HUES48 (cell line): ENCODE measurements at regions not wholly inside any gene's neighbourhood (a gene's known extent, or its start where the extent isn't known, plus 50 kb on each side); places are given as distances from the start of the nearest gene placed in this dataset.

ENCODE experiments used
- H3K27ac ChIP-seq: one replicate; pipeline ENCODE4 v1.7.0; 2013; ENCODE audit warnings: low read depth, low read length, inconsistent platforms
- H3K27me3 ChIP-seq: 2 replicates; pipeline ENCODE4 v1.6.1; 2013; ENCODE audit warnings: mild to moderate bottlenecking, low read length; ENCODE audit not compliant: control insufficient read depth, insufficient read depth
- H3K36me3 ChIP-seq: 2 replicates; pipeline ENCODE4 v1.6.1; 2013; ENCODE audit warnings: low read length; ENCODE audit not compliant: control insufficient read depth, insufficient read depth
- H3K4me1 ChIP-seq: 2 replicates; pipeline ENCODE4 v1.6.1; 2013; ENCODE audit warnings: mild to moderate bottlenecking, low read length; ENCODE audit not compliant: control insufficient read depth, insufficient read depth
- H3K4me3 ChIP-seq: 2 replicates; pipeline ENCODE4 v1.5.1; 2013; ENCODE audit warnings: mild to moderate bottlenecking, low read depth, low read length
- H3K9ac ChIP-seq: 2 replicates; pipeline ENCODE4 v1.6.1; 2013; ENCODE audit warnings: mild to moderate bottlenecking, low read depth, low read length, moderate library complexity
- H3K9me3 ChIP-seq: 2 replicates; pipeline ENCODE4 v1.6.1; 2013; ENCODE audit warnings: low read length; ENCODE audit not compliant: control insufficient read depth, insufficient read depth

DNA sequence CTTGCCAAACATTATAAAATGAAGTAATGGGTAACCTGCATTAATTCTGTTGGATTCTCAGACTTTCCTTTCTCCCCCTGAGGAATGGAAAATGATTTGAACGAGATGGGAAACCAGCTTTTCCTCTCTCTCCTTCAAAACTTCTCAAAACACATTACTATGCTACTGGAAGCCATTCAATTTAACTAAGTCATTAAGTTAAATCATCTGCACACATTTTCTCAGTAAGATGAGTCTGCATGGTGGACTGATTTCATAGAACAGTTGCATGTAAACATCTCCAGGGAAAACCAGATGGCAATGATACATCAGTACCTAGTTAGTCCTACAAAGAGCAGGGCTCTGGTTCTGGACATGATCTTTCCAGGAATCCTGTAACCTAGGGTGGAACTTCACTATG lies 59.9 kb downstream of the BMP4 start:
- H3K4me1 ChIP-seq, result no peaks in the 10 kb centered on the region
- H3K9ac ChIP-seq, result no peak overlapping the region
- H3K36me3 ChIP-seq, result no peaks in the 10 kb centered on the region
- no peaks in the 10 kb centered on the region for H3K9me3 ChIP-seq
- H3K4me3 ChIP-seq, result no peak overlapping the region
- H3K27ac ChIP-seq, result no peak overlapping the region
- no peaks in the 10 kb centered on the region for H3K27me3 ChIP-seq

DNA sequence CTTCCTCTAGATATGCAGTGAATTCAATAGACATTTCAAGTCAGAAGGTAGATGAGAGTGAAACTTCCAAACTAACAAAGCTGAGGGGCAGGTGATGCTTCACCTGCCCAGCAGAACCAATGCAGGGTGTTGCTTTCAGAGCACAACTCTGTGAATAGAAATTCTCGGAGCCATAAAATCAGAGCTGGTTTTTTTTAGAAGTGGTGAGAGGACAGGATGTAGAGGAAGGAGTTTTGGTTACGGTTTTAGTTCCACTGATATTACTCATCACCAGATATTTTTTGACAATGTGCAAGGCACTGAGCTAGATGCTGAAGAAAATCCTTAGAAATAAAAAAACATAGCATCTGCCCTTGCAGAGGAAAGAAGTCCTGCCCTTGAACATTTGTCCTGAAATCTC lies 62.2 kb downstream of the BMP4 start:
- H3K27ac ChIP-seq, result no peak overlapping the region
- no peaks in the 10 kb centered on the region for H3K27me3 ChIP-seq
- no peaks in the 10 kb centered on the region for H3K36me3 ChIP-seq
- H3K9ac ChIP-seq, result no peak overlapping the region
- H3K9me3 ChIP-seq, result no peaks in the 10 kb centered on the region
- H3K4me3 ChIP-seq, result no peak overlapping the region
- peaks cover 14% of the 10 kb centered on the region for H3K4me1 ChIP-seq

DNA sequence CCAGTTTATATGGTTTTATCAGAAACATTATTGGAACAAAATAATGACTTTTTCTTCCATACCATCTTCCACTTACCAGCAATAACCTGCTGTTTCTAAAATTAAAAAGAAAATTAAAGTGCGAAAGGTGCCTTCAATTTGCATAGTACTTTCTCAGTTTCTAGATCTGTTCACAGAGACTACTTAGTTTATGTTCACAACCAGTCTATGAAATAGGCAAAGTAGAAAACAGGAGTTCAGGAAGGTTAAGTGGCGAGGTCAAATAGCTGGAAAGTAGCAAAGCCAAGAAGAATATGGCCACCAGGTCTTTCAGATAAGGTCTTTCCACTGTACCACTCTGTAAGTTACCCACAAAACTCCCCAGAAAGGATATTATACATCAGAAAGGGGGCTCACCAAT lies 63.3 kb downstream of the BMP4 start:
- peaks cover 14% of the 10 kb centered on the region for H3K4me1 ChIP-seq
- H3K4me3 ChIP-seq, result no peak overlapping the region
- no peak overlapping the region for H3K9ac ChIP-seq
- no peaks in the 10 kb centered on the region for H3K27me3 ChIP-seq
- H3K27ac ChIP-seq, result no peak overlapping the region
- H3K9me3 ChIP-seq, result no peaks in the 10 kb centered on the region
- no peaks in the 10 kb centered on the region for H3K36me3 ChIP-seq

DNA sequence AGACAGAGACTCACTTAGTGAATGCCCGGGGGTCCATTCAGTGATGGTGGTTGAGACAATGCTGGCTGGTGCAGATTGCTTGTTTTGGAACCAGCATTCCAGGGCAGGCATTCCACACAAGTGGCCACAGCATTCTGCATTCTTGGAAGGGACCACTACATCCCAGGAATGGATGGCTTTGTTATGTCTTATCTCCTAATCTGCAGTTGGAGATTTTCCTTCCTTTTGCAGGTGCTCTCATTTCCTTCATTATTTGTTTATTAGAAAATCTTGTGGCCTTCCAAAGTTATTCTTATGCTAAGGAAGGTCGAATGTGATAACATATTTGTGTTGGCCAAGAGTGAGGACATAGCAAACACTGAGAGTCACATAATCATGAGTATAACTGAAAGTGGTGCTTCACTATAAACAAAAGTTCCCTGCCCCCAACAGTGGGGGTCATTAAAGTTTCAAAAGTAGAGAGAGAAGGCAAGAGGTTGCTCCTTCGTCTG lies 66.0 kb downstream of the BMP4 start:
- H3K27me3 ChIP-seq, result no peaks in the 10 kb centered on the region
- H3K36me3 ChIP-seq, result no peaks in the 10 kb centered on the region
- H3K27ac ChIP-seq, result no peak overlapping the region
- peaks cover 14% of the 10 kb centered on the region for H3K4me1 ChIP-seq
- no peak overlapping the region for H3K4me3 ChIP-seq
- H3K9me3 ChIP-seq, result no peaks in the 10 kb centered on the region
- H3K9ac ChIP-seq, result no peak overlapping the region

DNA sequence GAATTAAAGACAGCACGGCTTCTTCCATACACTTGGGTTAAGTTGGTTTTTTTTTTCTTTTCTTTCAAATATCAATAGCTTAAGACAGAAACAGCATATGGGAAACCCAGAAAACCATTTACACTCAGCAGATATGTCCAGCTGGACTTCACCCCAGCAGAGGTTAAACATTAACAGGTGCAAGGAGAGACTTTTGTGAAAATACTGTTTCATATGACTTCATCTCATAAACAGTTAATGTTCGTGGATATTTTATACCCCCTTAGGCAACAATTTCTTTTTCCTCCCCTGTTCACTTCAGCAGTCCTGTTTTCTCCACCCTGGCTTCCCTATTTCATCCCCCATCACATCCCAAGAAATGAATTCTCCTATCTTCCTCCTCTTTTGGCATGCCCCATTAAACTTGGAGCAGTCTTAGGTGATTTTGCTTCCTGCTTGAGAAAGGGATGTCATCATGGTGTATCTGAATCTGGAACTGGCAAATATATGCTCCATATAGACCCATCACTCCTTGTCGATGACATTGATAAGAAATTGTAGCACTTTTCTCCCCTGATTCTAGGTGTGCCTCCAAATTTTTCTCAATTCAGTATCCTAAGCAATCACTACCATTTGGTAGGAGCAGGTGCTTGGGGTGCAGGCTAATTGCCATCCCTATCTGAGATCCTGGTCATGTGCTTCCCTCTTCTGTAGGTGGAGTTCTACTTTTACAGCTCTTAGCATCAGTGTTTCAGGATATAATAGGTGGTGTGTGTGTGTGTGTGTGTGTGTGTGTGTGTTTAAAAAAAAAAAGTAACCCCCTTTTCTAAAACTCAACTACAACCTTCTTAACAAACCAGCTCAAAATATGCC lies 67.9 kb downstream of the BMP4 start:
- Histone ChIP-seq H3K27ac (no peak overlapping the region), H3K4me3 (no peak overlapping the region), H3K9ac (no peak overlapping the region)

DNA sequence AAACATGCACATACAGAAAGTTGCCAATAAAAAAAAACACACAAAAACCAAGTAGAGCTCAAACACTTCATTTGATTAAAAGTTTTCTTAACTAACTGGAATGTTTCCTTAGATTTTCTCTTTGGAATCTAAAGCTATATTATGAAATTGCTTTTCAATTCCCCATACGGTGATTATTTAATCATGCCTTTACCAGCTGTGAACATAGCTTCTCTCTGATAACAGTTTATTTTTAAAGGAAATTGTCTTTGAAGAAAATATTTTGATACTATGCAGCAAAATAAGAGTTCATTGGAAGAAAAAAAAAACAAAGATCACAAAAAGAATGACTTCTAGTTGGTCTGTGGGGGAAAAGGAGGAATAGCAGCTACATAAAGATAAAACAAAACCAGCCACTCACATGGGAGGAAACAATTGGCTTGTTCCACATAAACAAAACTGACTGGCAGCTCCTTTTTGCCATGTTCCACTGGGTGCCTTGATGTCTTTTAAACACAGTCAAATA lies 71.4 kb downstream of the BMP4 start:
- H3K27ac ChIP-seq, result no peak overlapping the region
- H3K36me3 ChIP-seq, result no peaks in the 10 kb centered on the region
- H3K27me3 ChIP-seq, result no peaks in the 10 kb centered on the region
- H3K9ac ChIP-seq, result no peak overlapping the region
- H3K4me1 ChIP-seq, result peaks cover 2% of the 10 kb centered on the region
- no peaks in the 10 kb centered on the region for H3K9me3 ChIP-seq
- no peak overlapping the region for H3K4me3 ChIP-seq

More for the DNA sequence above, 67.9 kb downstream of the BMP4 start:
- Histone ChIP-seq H3K36me3 (no peaks in the 10 kb centered on the region), H3K9me3 (no peaks in the 10 kb centered on the region), H3K4me1 (peaks cover 14% of the 10 kb centered on the region), H3K27me3 (no peaks in the 10 kb centered on the region)

DNA sequence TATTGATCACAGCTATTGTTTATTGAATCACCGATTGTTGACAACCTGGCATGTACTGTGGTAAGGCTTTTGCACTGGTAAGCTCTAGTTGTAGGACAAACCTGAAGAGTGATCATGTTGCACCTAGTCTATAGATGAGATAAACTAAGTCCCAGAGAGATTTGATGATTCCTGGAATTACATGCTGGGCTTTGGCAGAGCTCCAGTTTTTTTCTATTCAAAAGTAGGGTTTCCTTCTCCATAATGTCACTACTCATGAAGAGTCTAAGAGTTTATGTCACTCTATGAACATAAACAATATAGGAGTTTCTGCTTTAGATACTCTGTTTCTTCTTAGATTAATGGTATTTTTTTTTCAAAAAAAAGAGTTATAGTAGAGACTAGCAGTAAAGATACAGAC lies 72.0 kb downstream of the BMP4 start:
- no peak overlapping the region for H3K9ac ChIP-seq
- H3K36me3 ChIP-seq, result no peaks in the 10 kb centered on the region
- H3K27me3 ChIP-seq, result no peaks in the 10 kb centered on the region
- no peak overlapping the region for H3K4me3 ChIP-seq
- H3K27ac ChIP-seq, result no peak overlapping the region
- no peaks in the 10 kb centered on the region for H3K4me1 ChIP-seq
- no peaks in the 10 kb centered on the region for H3K9me3 ChIP-seq

DNA sequence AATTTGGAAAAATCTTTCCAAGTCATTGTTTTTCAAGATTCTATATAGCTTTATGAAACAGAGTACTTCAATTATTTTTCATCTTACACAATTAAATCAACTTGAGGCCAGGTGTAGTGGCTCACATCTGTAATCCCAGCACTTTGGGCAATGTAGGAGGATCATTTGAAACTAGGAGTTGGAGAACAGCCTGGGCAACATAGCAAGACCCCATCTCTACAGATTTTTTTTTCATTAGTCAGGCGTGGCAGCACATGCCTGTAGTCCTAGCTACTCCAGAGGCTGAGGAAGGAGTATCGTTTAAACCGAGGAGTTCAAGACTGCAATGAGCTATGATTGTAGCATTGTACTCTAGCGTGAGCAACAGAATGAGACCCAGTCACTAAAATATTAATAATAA lies 72.9 kb downstream of the BMP4 start:
- H3K9me3 ChIP-seq, result no peaks in the 10 kb centered on the region
- no peak overlapping the region for H3K9ac ChIP-seq
- no peak overlapping the region for H3K4me3 ChIP-seq
- H3K36me3 ChIP-seq, result no peaks in the 10 kb centered on the region
- no peak overlapping the region for H3K27ac ChIP-seq
- H3K4me1 ChIP-seq, result no peaks in the 10 kb centered on the region
- no peaks in the 10 kb centered on the region for H3K27me3 ChIP-seq

DNA sequence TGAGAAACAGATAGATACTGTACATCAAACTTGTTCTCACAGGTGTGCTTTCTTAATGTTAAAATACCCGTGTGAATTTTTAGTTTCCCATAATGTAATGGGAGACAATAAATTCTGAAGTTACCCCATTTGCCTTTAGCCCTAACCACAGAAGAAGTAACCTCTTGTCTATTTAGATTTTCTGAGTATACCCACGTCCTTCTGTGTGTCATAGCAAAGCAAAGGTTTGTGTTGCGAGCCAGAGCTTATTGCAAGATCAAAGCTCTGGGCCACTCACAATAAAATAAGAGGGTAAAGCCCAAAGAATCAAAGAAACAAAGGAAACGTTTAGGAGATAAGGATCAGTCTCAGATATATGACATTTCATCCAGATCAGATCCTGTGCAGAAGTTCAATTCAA lies 73.9 kb downstream of the BMP4 start:
- Histone ChIP-seq H3K4me1 (no peaks in the 10 kb centered on the region), H3K27ac (no peak overlapping the region), H3K27me3 (no peaks in the 10 kb centered on the region)

DNA sequence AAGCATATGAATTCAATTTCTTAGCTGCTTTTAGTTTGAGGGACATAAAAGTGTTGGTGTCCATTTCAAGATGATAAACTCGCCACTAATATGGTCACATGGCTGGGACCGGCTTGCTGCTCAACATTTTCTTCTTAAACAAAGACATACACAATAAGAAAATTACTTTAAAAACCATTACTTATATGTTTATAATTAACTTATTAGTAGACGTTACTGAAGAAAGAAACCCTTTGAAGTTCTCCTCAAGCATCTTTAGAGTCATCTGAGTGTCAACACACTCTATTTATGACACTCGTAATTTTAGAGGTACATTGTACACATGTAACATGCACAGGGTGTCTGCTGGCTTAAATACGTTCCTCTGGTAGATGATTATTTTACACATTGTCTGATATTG lies 74.7 kb downstream of the BMP4 start:
- Histone ChIP-seq H3K9ac (no peak overlapping the region), H3K36me3 (no peaks in the 10 kb centered on the region), H3K27me3 (no peaks in the 10 kb centered on the region), H3K4me1 (no peaks in the 10 kb centered on the region), H3K4me3 (no peak overlapping the region), H3K9me3 (no peaks in the 10 kb centered on the region), H3K27ac (no peak overlapping the region)

More for the DNA sequence above, 73.9 kb downstream of the BMP4 start:
- Histone ChIP-seq H3K9ac (no peak overlapping the region), H3K36me3 (no peaks in the 10 kb centered on the region), H3K9me3 (no peaks in the 10 kb centered on the region), H3K4me3 (no peak overlapping the region)

DNA sequence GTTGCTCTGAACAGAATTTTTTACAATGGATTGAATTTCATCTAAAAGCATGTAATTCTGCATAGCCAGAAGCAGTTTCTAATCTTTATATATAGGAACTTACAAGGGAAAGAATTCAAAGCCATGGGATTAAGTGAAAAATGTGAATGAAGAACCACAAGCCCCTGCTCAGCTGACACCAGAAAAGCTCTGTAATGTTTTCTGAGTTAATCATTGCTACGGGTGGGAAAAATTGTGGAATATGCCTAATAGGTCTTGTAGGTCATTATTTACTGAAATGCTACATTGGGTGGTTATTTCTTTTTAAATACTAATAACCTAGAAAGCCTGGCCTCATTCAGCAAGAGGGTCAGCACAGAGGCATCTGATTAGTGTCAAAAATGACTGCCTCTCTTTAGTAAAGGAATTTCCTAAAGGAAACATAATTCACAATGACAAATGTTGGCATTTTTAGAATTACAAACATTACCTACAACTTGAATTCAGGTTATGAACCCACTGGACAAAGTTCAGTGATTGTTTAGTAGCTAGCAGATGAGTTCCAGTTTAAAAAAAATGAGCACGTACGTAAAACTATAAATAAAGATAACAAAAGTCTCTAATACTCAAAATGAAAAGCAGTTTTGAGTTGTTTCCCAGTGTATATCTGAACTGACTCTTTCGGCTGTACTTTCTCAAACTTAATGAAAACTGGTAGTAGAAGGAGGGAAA lies 75.3 kb downstream of the BMP4 start:
- Histone ChIP-seq H3K4me3 (no peak overlapping the region), H3K36me3 (no peaks in the 10 kb centered on the region), H3K9me3 (no peaks in the 10 kb centered on the region), H3K9ac (no peak overlapping the region), H3K4me1 (no peaks in the 10 kb centered on the region), H3K27ac (no peak overlapping the region), H3K27me3 (no peaks in the 10 kb centered on the region)
